SK-N-SH treated with all-trans-retinoic acid at 6 μM for 48 hours (cell line): ENCODE measurements at regions not wholly inside any gene's neighbourhood (a gene's known extent, or its start where the extent isn't known, plus 50 kb on each side); places are given as distances from the start of the nearest gene placed in this dataset.
A peak's percentile ranks its signal among the peaks of the same experiment; 100 is the strongest.

Experiments used
- ATAC-seq: fragments of 200-7000 bp; cut with Tn5 transposase; 3 replicates; pipeline ENCODE4 v1.9.1; 2020; ENCODE audit warnings: mild to moderate bottlenecking, moderate library complexity
- ARNTL ChIP-seq: fragments of 450-650 bp; formaldehyde crosslinking; IDR thresholded peaks from 2 replicates; pipeline ENCODE4 v1.5.0; 2020; ENCODE audit warnings: low read depth, mild to moderate bottlenecking, moderate library complexity, borderline replicate concordance
- BACH2 ChIP-seq: fragments of 250-450 bp; sonication (Bioruptor Pico); IDR thresholded peaks from 2 replicates; pipeline ENCODE4 v1.9.0; 2021; ENCODE audit warnings: mild to moderate bottlenecking, borderline replicate concordance
- CSDC2 ChIP-seq: fragments of 250-450 bp; sonication (Bioruptor Pico); IDR thresholded peaks from 2 replicates; pipeline ENCODE4 v1.5.0; 2020; ENCODE audit warnings: mild to moderate bottlenecking, moderate library complexity
- OSR1 ChIP-seq: fragments of 250-450 bp; sonication (Bioruptor Pico); IDR thresholded peaks from 2 replicates; pipeline ENCODE4 v1.8.0; 2022; ENCODE audit warnings: moderate library complexity, mild to moderate bottlenecking, inconsistent platforms
- PPARA ChIP-seq: fragments of 250-450 bp; sonication (Bioruptor Pico); IDR thresholded peaks from 2 replicates; pipeline ENCODE4 v1.5.0; 2020; ENCODE audit warnings: mild to moderate bottlenecking, borderline replicate concordance
- SNAI2 ChIP-seq: fragments of 250-450 bp; sonication (Bioruptor Pico); IDR thresholded peaks from 2 replicates; pipeline ENCODE4 v1.5.0; 2020; ENCODE audit warnings: mild to moderate bottlenecking, moderate library complexity
- TCF4 ChIP-seq: fragments of 250-450 bp; sonication (Bioruptor Pico); IDR thresholded peaks from 2 replicates; pipeline ENCODE4 v1.8.0; 2021; ENCODE audit warnings: mild to moderate bottlenecking, moderate library complexity, borderline replicate concordance
- TOX ChIP-seq: fragments of 250-450 bp; sonication (Bioruptor Pico); IDR thresholded peaks from 2 replicates; pipeline ENCODE4 v1.8.0; 2021; ENCODE audit warnings: mild to moderate bottlenecking, moderate library complexity, borderline replicate concordance
- ZC3H10 ChIP-seq: fragments of 250-450 bp; sonication (Bioruptor Pico); IDR thresholded peaks from 2 replicates; pipeline ENCODE4 v1.5.1; 2021; ENCODE audit warnings: mild to moderate bottlenecking, moderate library complexity
- ZFP3 ChIP-seq: fragments of 250-450 bp; sonication (Bioruptor Pico); IDR thresholded peaks from 2 replicates; pipeline ENCODE4 v1.5.0; 2020; ENCODE audit warnings: mild to moderate bottlenecking, moderate library complexity
- ZFP30 ChIP-seq: fragments of 450-650 bp; formaldehyde crosslinking; IDR thresholded peaks from 2 replicates; pipeline ENCODE4 v1.5.0; 2022; ENCODE audit warnings: mild to moderate bottlenecking, moderate library complexity
- ZNF565 ChIP-seq: fragments of 450-650 bp; formaldehyde crosslinking; conservative IDR thresholded peaks from 2 replicates; pipeline ENCODE4 v1.5.0; 2020; ENCODE audit warnings: low read depth, mild to moderate bottlenecking, moderate library complexity
- ZNF70 ChIP-seq: fragments of 450-650 bp; formaldehyde crosslinking; IDR thresholded peaks from 2 replicates; pipeline ENCODE4 v1.5.0; 2020; ENCODE audit warnings: mild to moderate bottlenecking, moderate library complexity
- ZNF8 ChIP-seq: fragments of 450-650 bp; formaldehyde crosslinking; IDR thresholded peaks from 2 replicates; pipeline ENCODE4 v1.5.0; 2020; ENCODE audit warnings: mild to moderate bottlenecking, moderate library complexity
- TF ChIP-seq, protein P1 (sequence below): fragments of 250-450 bp; sonication (Bioruptor Pico); IDR thresholded peaks from 2 replicates; pipeline ENCODE4 v1.5.0; 2020; ENCODE audit warnings: mild to moderate bottlenecking, moderate library complexity
- TF ChIP-seq, protein P2 (sequence below): fragments of 250-450 bp; sonication (Bioruptor Pico); IDR thresholded peaks from 2 replicates; pipeline ENCODE4 v1.8.0; 2020; ENCODE audit warnings: mild to moderate bottlenecking, moderate library complexity, borderline replicate concordance
- TF ChIP-seq, protein P3 (sequence below): fragments of 250-450 bp; sonication (Bioruptor Pico); IDR thresholded peaks from 2 replicates; pipeline ENCODE4 v1.5.1; 2021; ENCODE audit warnings: mild to moderate bottlenecking, moderate library complexity
- TF ChIP-seq, protein P4 (sequence below): fragments of 250-450 bp; sonication (Bioruptor Pico); IDR thresholded peaks from 2 replicates; pipeline ENCODE4 v1.5.1; 2020; ENCODE audit warnings: low read depth, mild to moderate bottlenecking, moderate library complexity

DNA sequence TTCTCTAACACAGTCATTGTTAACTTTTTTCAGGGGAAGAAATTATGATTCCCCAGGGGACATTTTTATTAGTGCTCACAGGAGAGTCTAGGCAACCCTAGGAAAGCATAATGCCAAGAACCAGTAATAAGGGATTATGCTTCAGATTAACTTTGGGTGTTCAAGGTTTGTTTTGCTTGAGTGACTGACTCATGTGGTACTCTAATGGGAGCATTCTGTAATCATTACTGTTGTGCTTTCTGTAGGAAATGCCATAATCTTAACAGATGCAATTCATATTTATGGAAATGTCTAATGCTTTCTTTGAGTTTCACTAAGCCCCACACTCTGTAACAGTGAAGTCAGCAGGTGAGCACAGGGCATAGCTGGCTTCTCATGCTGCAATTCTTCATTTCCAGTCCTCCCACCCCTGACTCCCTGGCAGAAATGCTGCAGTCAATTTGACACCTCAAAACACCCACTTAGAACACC, 263.4 kb upstream of the MAN1A1 start:
- no peak for TF ChIP-seq OSR1 (CRISPR knock-in tag)
- no peak for TF ChIP-seq ZFP30
- no peak for TF ChIP-seq PPARA (CRISPR knock-in tag)
- no peak for TF ChIP-seq TCF4
- peak; percentile 61 for ATAC-seq

DNA sequence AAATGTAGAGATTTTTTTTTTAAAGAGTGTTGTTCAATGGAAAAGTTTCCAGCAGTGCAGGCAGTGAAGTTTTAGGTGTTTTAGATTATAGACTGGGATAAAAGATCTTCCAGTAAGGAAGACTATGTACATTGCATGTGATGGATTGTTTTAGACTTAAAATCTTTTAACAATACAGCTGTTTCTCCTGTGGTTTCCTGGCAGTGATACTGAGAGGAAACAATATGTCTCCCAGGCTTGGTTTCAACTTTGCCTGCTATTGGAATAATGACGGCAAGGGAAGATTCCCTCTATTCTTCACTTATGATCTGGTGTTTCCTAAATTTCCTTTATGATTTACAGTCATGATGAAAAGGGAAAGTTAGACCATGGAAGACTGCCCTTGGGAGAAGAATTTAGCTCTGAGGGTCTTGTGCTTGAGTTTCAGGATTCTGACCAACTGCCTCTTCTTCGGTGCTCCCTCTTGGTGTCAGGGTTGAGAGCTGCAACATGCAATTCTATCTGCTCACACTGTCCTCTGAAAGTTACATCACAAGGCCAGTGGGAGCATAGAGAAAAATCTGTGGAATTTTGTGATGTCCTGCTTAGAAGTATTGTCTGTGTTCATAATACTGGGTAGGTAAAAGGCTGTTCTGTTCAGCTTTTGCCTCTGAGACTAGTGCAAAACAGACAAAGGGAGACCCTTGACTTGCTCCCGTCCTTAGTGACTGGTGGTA, 262.8 kb upstream of the MAN1A1 start:
- peak; percentile 79 for ATAC-seq
- TF ChIP-seq, protein P1, sequence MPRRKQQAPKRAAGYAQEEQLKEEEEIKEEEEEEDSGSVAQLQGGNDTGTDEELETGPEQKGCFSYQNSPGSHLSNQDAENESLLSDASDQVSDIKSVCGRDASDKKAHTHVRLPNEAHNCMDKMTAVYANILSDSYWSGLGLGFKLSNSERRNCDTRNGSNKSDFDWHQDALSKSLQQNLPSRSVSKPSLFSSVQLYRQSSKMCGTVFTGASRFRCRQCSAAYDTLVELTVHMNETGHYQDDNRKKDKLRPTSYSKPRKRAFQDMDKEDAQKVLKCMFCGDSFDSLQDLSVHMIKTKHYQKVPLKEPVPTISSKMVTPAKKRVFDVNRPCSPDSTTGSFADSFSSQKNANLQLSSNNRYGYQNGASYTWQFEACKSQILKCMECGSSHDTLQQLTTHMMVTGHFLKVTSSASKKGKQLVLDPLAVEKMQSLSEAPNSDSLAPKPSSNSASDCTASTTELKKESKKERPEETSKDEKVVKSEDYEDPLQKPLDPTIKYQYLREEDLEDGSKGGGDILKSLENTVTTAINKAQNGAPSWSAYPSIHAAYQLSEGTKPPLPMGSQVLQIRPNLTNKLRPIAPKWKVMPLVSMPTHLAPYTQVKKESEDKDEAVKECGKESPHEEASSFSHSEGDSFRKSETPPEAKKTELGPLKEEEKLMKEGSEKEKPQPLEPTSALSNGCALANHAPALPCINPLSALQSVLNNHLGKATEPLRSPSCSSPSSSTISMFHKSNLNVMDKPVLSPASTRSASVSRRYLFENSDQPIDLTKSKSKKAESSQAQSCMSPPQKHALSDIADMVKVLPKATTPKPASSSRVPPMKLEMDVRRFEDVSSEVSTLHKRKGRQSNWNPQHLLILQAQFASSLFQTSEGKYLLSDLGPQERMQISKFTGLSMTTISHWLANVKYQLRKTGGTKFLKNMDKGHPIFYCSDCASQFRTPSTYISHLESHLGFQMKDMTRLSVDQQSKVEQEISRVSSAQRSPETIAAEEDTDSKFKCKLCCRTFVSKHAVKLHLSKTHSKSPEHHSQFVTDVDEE (CRISPR knock-in tag), result no peak
- TF ChIP-seq CSDC2 (no peak), ZNF565 (CRISPR knock-in tag) (no peak), SNAI2 (CRISPR knock-in tag) (no peak), ZC3H10 (CRISPR knock-in tag) (no peak), BACH2 (no peak), TCF4 (no peak)
- TF ChIP-seq, all 23 proteins: peak for 0

DNA sequence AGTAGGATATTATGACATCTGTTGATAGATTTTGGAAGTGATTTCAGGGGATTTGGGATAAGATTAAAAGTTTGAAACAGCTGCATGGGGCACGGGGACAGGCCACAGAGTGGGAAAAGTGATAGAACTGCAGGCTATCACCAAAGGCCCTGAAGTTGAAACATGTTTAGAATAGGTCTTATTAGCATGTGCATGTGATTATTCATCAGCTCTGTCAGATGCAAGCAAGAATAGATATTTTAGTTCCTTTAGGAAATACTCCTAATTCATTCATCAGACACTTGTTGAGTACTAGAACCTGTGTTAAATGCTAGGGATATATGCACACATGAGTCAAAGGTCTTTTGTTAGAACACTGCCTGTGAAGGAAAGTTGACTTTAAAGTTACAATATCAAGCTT, 261.2 kb upstream of the MAN1A1 start:
- ATAC-seq, result no peak
- no peak for TF ChIP-seq ZNF565 (CRISPR knock-in tag)
- TF ChIP-seq, protein P2, sequence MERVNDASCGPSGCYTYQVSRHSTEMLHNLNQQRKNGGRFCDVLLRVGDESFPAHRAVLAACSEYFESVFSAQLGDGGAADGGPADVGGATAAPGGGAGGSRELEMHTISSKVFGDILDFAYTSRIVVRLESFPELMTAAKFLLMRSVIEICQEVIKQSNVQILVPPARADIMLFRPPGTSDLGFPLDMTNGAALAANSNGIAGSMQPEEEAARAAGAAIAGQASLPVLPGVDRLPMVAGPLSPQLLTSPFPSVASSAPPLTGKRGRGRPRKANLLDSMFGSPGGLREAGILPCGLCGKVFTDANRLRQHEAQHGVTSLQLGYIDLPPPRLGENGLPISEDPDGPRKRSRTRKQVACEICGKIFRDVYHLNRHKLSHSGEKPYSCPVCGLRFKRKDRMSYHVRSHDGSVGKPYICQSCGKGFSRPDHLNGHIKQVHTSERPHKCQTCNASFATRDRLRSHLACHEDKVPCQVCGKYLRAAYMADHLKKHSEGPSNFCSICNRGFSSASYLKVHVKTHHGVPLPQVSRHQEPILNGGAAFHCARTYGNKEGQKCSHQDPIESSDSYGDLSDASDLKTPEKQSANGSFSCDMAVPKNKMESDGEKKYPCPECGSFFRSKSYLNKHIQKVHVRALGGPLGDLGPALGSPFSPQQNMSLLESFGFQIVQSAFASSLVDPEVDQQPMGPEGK (CRISPR knock-in tag), result no peak
- TF ChIP-seq, protein P3, sequence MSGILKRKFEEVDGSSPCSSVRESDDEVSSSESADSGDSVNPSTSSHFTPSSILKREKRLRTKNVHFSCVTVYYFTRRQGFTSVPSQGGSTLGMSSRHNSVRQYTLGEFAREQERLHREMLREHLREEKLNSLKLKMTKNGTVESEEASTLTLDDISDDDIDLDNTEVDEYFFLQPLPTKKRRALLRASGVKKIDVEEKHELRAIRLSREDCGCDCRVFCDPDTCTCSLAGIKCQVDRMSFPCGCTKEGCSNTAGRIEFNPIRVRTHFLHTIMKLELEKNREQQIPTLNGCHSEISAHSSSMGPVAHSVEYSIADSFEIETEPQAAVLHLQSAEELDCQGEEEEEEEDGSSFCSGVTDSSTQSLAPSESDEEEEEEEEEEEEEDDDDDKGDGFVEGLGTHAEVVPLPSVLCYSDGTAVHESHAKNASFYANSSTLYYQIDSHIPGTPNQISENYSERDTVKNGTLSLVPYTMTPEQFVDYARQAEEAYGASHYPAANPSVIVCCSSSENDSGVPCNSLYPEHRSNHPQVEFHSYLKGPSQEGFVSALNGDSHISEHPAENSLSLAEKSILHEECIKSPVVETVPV (CRISPR knock-in tag), result no peak
- no peak for TF ChIP-seq PPARA (CRISPR knock-in tag)
- no peak for TF ChIP-seq ZFP3
- no peak for TF ChIP-seq CSDC2
- no peak for TF ChIP-seq TOX (CRISPR knock-in tag)
- no peak for TF ChIP-seq ARNTL

DNA sequence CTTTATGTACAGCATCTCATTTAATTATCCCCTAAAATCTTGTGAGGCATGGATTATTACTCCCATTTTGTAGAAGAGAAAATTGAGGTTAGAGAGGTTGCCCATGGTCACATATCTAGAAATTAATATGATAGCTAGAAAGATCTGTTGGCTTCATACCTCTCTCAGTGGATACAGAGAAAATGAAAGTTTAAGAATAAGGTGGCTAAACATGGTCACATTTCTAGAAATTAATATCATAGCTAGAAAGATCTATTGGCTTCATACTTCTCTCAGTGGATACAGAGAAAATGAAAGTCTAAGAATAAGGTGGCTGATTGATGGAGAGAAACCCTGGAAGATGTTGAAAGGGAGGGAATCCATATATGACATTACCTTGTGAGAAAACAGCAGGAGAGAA, 260.7 kb upstream of the MAN1A1 start:
- ATAC-seq, result no peak
- no peak for TF ChIP-seq ZNF8
- TF ChIP-seq, all 23 proteins: peak for 0

DNA sequence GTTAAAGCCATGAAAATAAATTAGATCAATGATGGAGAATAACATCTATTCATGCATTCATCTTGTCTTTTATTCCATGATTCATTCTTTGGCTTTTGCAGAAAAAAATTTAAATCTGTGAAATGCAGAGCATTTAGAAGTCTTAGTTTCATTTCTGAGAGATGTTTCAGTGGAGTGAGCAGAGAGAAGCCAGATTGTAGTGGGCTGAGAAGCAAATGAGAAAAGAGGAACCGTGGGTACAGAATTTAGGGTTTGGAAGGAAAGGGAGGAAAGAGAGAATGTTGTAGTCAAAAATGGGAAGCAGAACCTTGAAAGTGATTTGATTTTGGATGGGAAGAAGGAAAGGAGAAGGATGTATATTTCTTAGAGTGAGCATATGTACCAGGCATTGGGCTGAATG, 260.3 kb upstream of the MAN1A1 start:
- no peak for TF ChIP-seq ZNF70 (CRISPR knock-in tag)
- TF ChIP-seq, protein P4, sequence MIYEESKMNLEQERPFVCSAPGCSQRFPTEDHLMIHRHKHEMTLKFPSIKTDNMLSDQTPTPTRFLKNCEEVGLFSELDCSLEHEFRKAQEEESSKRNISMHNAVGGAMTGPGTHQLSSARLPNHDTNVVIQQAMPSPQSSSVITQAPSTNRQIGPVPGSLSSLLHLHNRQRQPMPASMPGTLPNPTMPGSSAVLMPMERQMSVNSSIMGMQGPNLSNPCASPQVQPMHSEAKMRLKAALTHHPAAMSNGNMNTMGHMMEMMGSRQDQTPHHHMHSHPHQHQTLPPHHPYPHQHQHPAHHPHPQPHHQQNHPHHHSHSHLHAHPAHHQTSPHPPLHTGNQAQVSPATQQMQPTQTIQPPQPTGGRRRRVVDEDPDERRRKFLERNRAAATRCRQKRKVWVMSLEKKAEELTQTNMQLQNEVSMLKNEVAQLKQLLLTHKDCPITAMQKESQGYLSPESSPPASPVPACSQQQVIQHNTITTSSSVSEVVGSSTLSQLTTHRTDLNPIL (CRISPR knock-in tag), result no peak
- TF ChIP-seq, protein P3 (CRISPR knock-in tag), result no peak
- TF ChIP-seq, protein P2 (CRISPR knock-in tag), result no peak
- no peak for TF ChIP-seq SNAI2 (CRISPR knock-in tag)
- TF ChIP-seq, all 23 proteins: peak for 0
- ATAC-seq, result no peak
